ENCODE measurements at regions not wholly inside any gene's neighbourhood (a gene's known extent, or its start where the extent isn't known, plus 50 kb on each side); places are given as distances from the start of the nearest gene placed in this dataset.

DNA sequence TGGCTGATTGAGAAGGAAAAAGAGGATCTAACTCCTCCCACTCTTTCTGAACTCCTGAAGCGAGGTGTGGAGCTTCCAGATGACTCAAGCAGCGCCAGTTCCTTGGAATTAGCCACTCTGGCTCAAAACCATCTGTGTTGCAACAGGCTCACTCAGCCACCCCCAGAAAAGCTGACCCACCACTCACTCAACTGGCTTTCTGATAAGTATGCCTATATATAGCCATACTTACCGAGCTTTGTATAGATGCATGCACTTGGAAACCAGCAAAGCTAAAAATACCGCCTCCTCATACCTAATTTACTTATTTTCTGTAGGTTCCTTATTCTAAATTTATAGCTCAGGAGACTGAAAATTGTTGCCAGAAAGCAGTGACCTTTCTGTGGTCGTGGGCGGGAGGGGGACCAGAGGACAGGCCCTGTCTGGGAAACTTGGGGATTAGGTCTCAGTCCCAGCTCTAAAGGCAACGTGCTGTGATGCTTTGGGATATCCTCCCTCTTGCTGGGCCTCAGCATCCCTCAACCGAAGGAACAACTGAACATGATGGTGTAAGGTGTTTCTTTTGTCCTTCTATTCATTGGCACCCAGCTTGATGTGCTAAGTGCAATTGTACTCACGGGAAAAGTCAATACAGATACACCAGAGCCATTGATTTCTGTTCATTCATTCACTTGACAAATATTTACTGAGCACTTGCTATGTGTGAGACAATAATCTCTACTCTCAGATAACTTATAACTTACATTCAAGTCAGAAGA lies 65.7 kb downstream of the NENF start:
- TF ChIP-seq EZH2 (IDR thresholded peaks at IDR 0.05; ENCODE audit: insufficient read depth, poor library complexity, severe bottlenecking) (no peak), EZH2phosphoT487 (IDR thresholded peaks at IDR 0.05; ENCODE audit: insufficient read depth, low read depth) (no peak)
